NCI-H1417 (cell line): ENCODE measurements at regions not wholly inside any gene's neighbourhood (a gene's known extent, or its start where the extent isn't known, plus 50 kb on each side); places are given as distances from the start of the nearest gene placed in this dataset.

Experiments used
- DNase-seq, 3 experiments: peaks; one replicate each; lab custom pipeline; 2025; lab: John Stamatoyannopoulos, UW

DNA sequence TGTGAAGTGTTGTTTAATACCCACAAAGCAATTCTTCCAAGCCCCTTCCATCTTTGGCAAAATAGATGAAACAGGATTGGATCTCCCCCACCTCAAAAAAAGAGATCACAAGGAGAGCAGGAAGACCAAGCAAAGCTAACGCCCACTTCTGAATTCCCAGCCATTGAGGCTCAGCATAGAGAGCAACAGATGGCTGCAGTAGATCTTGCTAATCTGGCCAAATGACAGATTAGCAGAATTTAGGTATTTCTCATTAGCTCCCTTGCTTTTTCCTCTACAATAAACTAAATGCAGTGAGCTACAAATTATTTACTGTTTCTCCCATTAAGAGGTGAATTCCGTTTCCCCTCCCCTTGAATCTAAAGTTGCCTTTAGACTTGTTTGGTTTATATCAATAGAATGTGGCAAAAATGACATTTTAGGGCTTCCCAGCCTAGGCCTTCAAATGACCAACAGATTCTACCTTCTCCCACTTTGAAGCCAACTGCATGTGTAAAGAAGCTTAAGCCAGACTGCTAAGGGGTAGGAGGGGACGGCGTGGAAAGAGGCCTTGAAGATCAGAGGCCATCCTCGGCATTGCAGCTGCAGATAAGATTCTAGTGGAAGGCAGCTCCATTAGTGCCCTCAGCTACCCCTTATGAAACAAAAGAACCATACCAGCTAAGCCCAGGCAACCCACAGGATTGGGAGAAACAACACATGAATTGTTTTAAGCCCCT, 56.8 kb upstream of the CPEB4 start:
- DNase-seq = no peak

DNA sequence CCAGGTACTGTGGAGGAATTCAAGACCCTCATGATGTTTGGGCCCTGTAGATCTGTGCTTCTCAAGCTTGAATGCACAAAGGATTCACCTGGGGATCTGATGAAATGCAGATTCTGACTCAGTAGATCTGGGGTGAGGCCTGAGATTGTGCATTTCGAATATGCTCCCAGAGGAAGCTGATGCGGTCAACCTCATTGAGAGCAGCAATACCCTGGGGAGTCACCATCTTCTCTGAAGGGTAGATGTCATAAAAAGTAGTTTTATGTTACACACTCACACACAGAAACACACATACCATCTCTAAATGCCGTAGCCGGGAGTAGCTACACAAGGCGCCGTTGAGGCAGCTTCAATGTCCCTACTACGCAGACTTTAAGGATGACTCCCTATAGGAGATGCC, 55.8 kb upstream of the CPEB4 start:
- peak in 2 of 3 experiments; percentile 1 to 27 for DNase-seq

DNA sequence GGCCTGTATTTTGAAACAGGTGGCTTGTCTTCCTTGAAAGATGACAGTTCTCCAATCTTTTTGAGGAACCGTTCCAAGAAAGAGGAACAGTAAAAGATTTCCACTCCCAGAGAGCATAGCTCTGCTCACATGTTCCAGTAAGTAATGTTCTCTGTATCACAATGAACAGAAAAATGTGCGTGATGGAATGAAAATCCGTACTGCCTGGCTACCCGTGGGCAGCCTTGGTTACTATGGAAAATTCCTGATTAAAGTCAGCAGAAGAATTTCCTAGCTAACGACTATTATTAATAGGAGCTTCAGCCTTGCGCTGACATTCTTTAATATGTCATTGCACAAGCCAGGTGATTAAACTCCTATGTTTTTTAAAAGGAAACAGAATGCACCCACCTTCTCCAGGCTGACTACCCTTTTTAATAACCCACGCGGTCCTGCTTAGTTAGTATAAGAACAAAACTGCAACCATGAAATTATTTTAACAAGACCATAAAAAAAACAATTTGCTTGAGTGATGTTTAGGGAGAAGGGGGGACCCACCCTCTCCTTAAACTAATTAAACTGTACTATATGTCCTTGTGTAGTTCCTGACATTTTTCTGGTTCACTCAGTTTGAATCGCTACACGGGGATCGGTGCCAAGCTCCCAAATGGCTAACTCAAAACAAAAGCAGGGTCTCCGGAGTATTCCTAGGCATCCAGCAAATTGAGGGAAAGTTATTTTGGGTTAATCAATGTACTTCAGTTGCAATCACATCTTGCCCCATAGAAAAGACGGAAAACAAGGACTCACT, 54.8 kb upstream of the CPEB4 start:
- DNase-seq = no peak

DNA sequence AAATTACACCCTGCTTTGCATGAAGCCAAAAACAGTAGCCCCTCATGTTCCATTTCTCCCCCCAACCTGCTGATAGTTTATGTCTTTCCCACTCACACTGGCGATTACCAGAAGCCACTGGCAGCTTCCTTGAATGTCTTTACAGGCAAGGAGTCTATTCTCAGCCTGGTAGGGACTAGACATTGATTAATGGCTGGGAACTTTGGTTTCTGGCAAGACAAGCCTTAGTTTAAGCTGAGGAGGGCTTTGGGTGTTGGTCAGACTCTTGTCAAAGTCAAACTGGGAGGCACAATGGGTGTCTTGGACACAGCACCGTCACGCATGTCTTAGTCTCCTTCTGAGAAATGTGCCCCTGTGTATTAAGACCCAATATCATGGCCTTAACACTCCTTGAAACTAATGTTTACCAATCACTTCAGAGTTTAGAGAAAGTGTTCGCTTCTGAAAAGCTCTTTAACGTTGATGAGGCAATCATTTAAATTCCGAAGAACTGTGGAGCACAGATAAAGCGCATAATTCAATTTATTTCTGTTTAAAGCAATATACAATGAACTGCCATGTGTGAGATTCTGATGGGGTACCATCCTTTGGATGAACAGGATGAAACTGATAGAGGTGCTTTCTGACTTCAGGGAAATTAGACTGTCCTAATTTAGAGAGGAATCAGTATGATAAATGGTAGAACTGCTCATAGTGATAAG, 53.9 kb upstream of the CPEB4 start:
- no peak for DNase-seq

DNA sequence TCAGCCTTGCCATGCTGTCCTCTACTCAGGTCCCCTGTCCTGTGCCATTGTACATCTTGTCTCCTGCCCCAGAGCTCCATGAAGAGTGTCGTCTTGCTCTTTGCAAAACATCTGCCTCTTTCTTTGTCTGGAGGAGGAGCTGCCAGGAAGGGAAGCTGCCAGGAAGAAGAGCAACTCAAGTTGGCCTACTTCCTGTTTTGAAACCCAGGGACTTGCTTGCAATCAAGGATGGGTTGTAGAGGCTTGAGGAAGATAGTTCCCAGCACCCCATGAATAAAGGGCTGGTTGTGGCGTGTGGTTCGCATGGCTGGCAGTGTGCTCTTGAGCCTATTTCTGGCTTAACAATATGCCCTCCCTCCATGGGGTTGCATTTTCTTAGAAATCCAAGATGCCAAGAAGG, 53.0 kb upstream of the CPEB4 start:
- no peak for DNase-seq

DNA sequence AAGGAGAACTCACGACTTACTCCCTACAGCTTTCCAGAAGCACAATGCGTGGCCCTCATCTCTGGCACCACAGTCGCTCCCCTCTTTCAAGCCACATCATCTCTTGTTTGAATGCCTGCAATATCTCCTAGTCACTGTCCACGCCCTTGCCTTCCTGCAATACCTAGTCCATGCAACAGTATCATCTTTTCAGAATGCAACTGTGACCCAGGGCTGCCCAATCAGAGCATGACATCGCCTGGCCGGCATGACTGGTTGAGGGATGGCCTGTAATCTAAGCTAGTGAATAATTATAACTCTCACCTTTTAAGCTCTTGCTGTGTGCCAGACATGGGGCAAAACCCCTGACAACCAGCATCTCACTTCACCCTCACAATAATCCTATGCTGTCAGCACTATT, 52.5 kb upstream of the CPEB4 start:
- DNase-seq = no peak

DNA sequence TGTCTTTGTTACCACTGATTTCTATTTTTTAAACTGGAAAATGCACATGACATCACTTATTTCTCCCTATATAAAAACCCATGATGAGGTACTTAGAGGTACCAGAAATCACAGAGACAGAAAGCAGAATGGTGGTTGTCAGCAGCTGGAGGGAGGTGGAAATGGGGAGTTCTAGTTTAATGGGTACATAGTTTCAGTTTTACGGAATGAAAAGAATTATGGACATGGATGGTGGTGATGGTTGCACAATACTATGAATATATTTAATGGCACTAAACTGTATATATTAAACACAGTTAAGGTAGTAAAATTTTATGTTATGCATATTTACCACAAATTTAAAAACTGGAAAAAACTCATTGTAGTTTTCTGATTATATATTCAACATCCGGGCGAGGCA, 50.5 kb upstream of the CPEB4 start:
- DNase-seq = no peak
